MM.1S (cell line): ENCODE measurements at regions not wholly inside any gene's neighbourhood (a gene's known extent, or its start where the extent isn't known, plus 50 kb on each side); places are given as distances from the start of the nearest gene placed in this dataset.
"Not testable (repeated sequence)": the region's sequence is repeated elsewhere in the genome, so short reads cannot be mapped to it uniquely, and the experiment has no call there.

Experiments used
- DNase-seq: peaks from one replicate; pipeline ENCODE4 v3.0.0-alpha.2; 2015
- H2AFZ ChIP-seq: fragments of 300-600 bp; sonication (generic); 2 replicates; pipeline ENCODE4 v1.6.0; 2016; ENCODE audit warnings: antibody characterized with exemption, low read length
- H3F3A ChIP-seq: fragments of 300-600 bp; sonication (generic); 2 replicates; pipeline ENCODE4 v1.6.1; 2016; ENCODE audit warnings: mild to moderate bottlenecking, antibody characterized with exemption, low read length, moderate library complexity, mixed read lengths; ENCODE audit not compliant: insufficient read depth
- H3K27ac ChIP-seq: fragments of 300-600 bp; sonication (generic); 2 replicates; pipeline ENCODE4 v1.5.1; 2016; ENCODE audit warnings: mild to moderate bottlenecking, low read length
- H3K27me3 ChIP-seq: fragments of 300-600 bp; sonication (generic); replicated peaks from 2 replicates; pipeline ENCODE4 v1.6.0; 2016; ENCODE audit warnings: low read length; ENCODE audit not compliant: insufficient read depth
- H3K36me3 ChIP-seq: fragments of 300-600 bp; sonication (generic); replicated peaks from 2 replicates; pipeline ENCODE4 v1.6.1; 2016; ENCODE audit warnings: mild to moderate bottlenecking, low read length, mixed read lengths; ENCODE audit not compliant: insufficient read depth
- H3K4me1 ChIP-seq: fragments of 300-600 bp; sonication (generic); 2 replicates; pipeline ENCODE4 v1.6.1; 2016; ENCODE audit warnings: low read length, mixed read lengths
- H3K4me2 ChIP-seq: fragments of 300-600 bp; sonication (generic); 2 replicates; pipeline ENCODE4 v1.6.0; 2016; ENCODE audit warnings: low read depth, low read length
- H3K4me3 ChIP-seq: fragments of 300-600 bp; sonication (generic); 2 replicates; pipeline ENCODE4 v1.5.1; 2016; ENCODE audit warnings: low read length, mixed read lengths
- H3K79me2 ChIP-seq: fragments of 300-600 bp; sonication (generic); 2 replicates; pipeline ENCODE4 v1.6.1; 2016; ENCODE audit warnings: mixed run types, low read length, mixed read lengths
- H3K9ac ChIP-seq: fragments of 300-600 bp; sonication (generic); 2 replicates; pipeline ENCODE4 v1.6.1; 2016; ENCODE audit warnings: low read length, mixed read lengths
- H3K9me2 ChIP-seq: fragments of 300-600 bp; sonication (generic); replicated peaks from 2 replicates; pipeline ENCODE4 v1.6.1; 2016; ENCODE audit warnings: mild to moderate bottlenecking, low read length, mixed read lengths; ENCODE audit not compliant: insufficient read depth
- H3K9me3 ChIP-seq: fragments of 300-600 bp; sonication (generic); replicated peaks from 2 replicates; pipeline ENCODE4 v1.6.1; 2016; ENCODE audit warnings: mild to moderate bottlenecking, low read length, mixed read lengths; ENCODE audit not compliant: insufficient read depth
- H4K20me1 ChIP-seq: fragments of 300-600 bp; sonication (generic); 2 replicates; pipeline ENCODE4 v1.6.1; 2016; ENCODE audit warnings: mild to moderate bottlenecking, low read length, moderate library complexity, mixed read lengths; ENCODE audit not compliant: insufficient read depth

- Histone ChIP-seq H3K4me2 (peak overlapping the region; percentile 33; the same call in 1 of the 2 replicates), H3K4me1 (peaks cover 24% of the 10 kb centered on the region), H3K79me2 (peaks cover 44% of the 10 kb centered on the region), H3F3A (peaks cover 19% of the 10 kb centered on the region), H3K27ac (peak overlapping the region; percentile 94; the same call in 1 of the 2 replicates)
- H3K27me3 ChIP-seq, H3K9ac ChIP-seq, H3K36me3 ChIP-seq, H3K9me2 ChIP-seq, H2AFZ ChIP-seq, H4K20me1 ChIP-seq, DNase-seq, H3K4me3 ChIP-seq, H3K9me3 ChIP-seq: not testable (repeated sequence)
Observed at GRCh38 chr22:38375784-38376183, 58.6 kb upstream of the CSNK1E start.

DNA sequence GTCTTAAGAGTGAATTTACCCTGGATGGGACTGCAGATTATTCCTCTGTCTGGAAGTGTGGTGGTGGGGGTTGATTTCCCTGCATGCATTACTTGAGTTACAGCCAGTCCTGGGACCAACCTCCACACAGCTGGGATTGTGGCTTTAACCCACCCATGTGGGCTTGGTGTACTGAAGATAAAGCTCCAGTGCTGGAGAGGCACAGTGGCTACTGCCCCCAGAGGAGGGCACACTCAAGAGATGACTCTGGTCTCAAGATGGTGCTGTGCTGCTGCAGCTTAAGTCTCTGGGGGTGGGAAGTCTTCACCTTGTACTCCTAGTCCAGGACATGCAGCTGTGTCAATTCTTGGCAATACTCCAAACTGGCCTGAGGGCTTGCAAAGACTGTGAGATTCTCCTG lies 57.8 kb upstream of the CSNK1E start:
- not testable (repeated sequence) for H3K36me3 ChIP-seq, H3K9ac ChIP-seq, H3K9me2 ChIP-seq, H3K9me3 ChIP-seq, H4K20me1 ChIP-seq, H3K27me3 ChIP-seq, H2AFZ ChIP-seq, H3K4me3 ChIP-seq
- DNase-seq: peak; percentile 44
- Histone ChIP-seq H3K4me1 (peaks cover 24% of the 10 kb centered on the region), H3K4me2 (peak overlapping the region; percentile 33; the same call in 1 of the 2 replicates), H3K27ac (peak overlapping the region; percentile 94; the same call in 1 of the 2 replicates), H3K79me2 (peaks cover 38% of the 10 kb centered on the region), H3F3A (peaks cover 15% of the 10 kb centered on the region)

GRCh38 chr22:38374433-38374831 lies 57.2 kb upstream of the CSNK1E start:
- not testable (repeated sequence) for H2AFZ ChIP-seq, H3K36me3 ChIP-seq, H3K9me3 ChIP-seq, H3K4me3 ChIP-seq, H4K20me1 ChIP-seq, H3K9me2 ChIP-seq, H3K27me3 ChIP-seq
- Histone ChIP-seq H3K27ac (peak overlapping the region; percentile 94), H3K79me2 (peaks cover 32% of the 10 kb centered on the region), H3K4me1 (peaks cover 24% of the 10 kb centered on the region), H3F3A (peaks cover 15% of the 10 kb centered on the region), H3K4me2 (peak overlapping the region; percentile 34; the same call in 1 of the 2 replicates), H3K9ac (peak overlapping the region; percentile 49; the same call in 1 of the 2 replicates)
- peak; percentile 46 for DNase-seq

DNA sequence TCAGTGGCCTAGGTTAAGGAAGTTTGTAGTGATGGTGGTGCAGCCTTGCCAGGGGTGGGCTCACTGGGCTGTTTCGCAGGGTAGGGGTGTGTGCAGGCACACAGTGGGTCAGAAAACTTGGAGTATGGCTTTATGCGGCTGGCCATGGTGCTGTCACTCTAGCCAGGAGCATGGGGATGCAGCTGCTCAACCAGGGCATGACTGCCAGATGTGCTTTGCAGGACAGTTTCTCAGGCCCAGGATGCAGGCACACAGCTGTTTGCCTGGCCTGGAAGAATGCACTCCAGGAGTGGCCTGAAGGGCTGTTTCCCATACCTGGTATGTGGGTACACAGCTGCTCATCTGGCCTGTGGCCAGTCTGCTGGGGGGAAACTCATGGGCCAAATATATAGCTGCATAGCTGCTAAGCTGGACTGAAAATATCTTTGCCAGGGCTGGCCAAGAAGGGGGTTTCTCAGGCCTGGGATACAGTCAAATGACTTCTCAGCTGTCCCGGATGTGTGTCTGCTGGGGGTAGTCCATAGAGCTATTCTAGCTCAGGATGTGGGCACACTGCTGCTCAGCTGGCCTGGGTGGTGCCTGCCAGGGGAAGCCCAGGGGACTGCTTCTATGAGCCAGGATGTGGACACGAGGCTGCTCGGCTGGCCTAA lies 56.7 kb upstream of the CSNK1E start:
- not testable (repeated sequence) for H4K20me1 ChIP-seq, H3K36me3 ChIP-seq, H3K9me3 ChIP-seq, H3K27me3 ChIP-seq, H3K4me3 ChIP-seq, H2AFZ ChIP-seq, H3K9me2 ChIP-seq, H3K9ac ChIP-seq
- DNase-seq: peak; percentile 92
- Histone ChIP-seq H3K79me2 (peaks cover 36% of the 10 kb centered on the region), H3K27ac (peak overlapping the region; percentile 94), H3F3A (peaks cover 15% of the 10 kb centered on the region), H3K4me1 (peaks cover 24% of the 10 kb centered on the region), H3K4me2 (peak overlapping the region; percentile 34; the same call in 1 of the 2 replicates)

DNA sequence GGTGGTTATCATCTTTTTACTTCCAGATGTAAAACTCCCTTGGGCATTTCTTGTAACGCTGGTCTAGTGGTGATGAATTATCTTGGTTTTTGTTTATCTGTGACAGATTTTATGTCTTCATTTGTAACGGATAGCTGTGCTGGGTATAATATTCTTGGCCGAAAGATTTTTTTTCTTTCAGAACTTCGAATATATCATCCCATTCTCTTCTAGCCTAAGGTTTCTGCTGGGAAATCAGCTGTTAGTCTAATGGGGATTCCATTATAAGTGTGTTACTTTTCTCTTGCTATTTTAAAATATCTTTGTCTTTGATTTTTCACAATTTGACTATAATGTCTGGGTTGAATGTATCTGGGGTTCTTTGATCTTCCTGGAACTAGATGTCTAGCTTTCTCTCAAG lies 55.4 kb upstream of the CSNK1E start:
- H3K4me2 ChIP-seq, H3K4me3 ChIP-seq, H3K9ac ChIP-seq, H2AFZ ChIP-seq, H3K36me3 ChIP-seq, H3K9me3 ChIP-seq, H3K27ac ChIP-seq, H4K20me1 ChIP-seq, H3K9me2 ChIP-seq, H3K27me3 ChIP-seq, DNase-seq: not testable (repeated sequence)
- Histone ChIP-seq H3K4me1 (peaks cover 24% of the 10 kb centered on the region), H3F3A (peaks cover 15% of the 10 kb centered on the region), H3K79me2 (peaks cover 28% of the 10 kb centered on the region)

GRCh38 chr22:38370490-38370889 lies 53.3 kb upstream of the CSNK1E start:
- H3K36me3 ChIP-seq, H3K4me2 ChIP-seq, H4K20me1 ChIP-seq, H3K27me3 ChIP-seq, H3K9me2 ChIP-seq, H3K9ac ChIP-seq, DNase-seq, H3K27ac ChIP-seq, H3K4me3 ChIP-seq, H2AFZ ChIP-seq, H3K9me3 ChIP-seq: not testable (repeated sequence)
- peaks cover 18% of the 10 kb centered on the region for H3K4me1 ChIP-seq
- H3K79me2 ChIP-seq: peaks cover 24% of the 10 kb centered on the region; the same call in 1 of the 2 replicates
- peaks cover 14% of the 10 kb centered on the region for H3F3A ChIP-seq

GRCh38 chr22:38369132-38369531 lies 51.9 kb upstream of the CSNK1E start:
- H4K20me1 ChIP-seq, H3K4me3 ChIP-seq, H3K36me3 ChIP-seq, H3K27me3 ChIP-seq, H3K4me2 ChIP-seq, H3K27ac ChIP-seq, H3K9ac ChIP-seq, DNase-seq, H3K9me2 ChIP-seq, H3K9me3 ChIP-seq, H3F3A ChIP-seq, H2AFZ ChIP-seq, H3K4me1 ChIP-seq: not testable (repeated sequence)
- peaks cover 25% of the 10 kb centered on the region for H3K79me2 ChIP-seq
